Liver (tissue), 8 donors: ENCODE measurements at regions not wholly inside any gene's neighbourhood (a gene's known extent, or its start where the extent isn't known, plus 50 kb on each side); places are given as distances from the start of the nearest gene placed in this dataset.

Source experiments
- DNase-seq: peaks from one replicate; pipeline ENCODE4 v3.0.0-alpha.2; 2017; ENCODE audit warnings: low spot score
- H3K27ac ChIP-seq, 2 donors: one replicate each; pipeline ENCODE4 v1.7.0; 2013; ENCODE audit warnings: inconsistent platforms in 2 of 2, low read length in 2 of 2, control low read depth in 1 of 2, low read depth in 1 of 2, mild to moderate bottlenecking in 1 of 2
- H3K27me3 ChIP-seq, 4 donors: one replicate each; pipeline versions ENCODE4 v1.6.1 to v1.7.0; 2013; ENCODE audit warnings: low read length in 3 of 4, inconsistent platforms in 1 of 4, mild to moderate bottlenecking in 1 of 4, moderate library complexity in 1 of 4; ENCODE audit not compliant: control insufficient read depth in 4 of 4, insufficient read depth in 4 of 4
- H3K36me3 ChIP-seq, 4 donors: one replicate each; pipeline versions ENCODE4 v1.6.1 to v1.7.0; 2013; ENCODE audit warnings: low read length in 3 of 4, mild to moderate bottlenecking in 3 of 4, low read depth in 1 of 4, moderate library complexity in 1 of 4; ENCODE audit not compliant: control insufficient read depth in 4 of 4, insufficient read depth in 3 of 4
- H3K4me1 ChIP-seq, 4 donors: one replicate each; pipeline versions ENCODE4 v1.6.1 to v1.7.0; 2013; ENCODE audit warnings: low read length in 3 of 4, mild to moderate bottlenecking in 3 of 4, moderate library complexity in 1 of 4; ENCODE audit not compliant: control insufficient read depth in 4 of 4, insufficient read depth in 4 of 4
- H3K4me3 ChIP-seq, 3 donors: one replicate each; pipeline versions ENCODE4 v1.6.1 to v1.7.0; 2013; ENCODE audit warnings: low read length in 3 of 3, control low read depth in 1 of 3, low read depth in 1 of 3, mild to moderate bottlenecking in 1 of 3
- H3K9ac ChIP-seq, 2 donors: one replicate each; pipeline ENCODE4 v1.7.0; 2013; ENCODE audit warnings: low read length in 2 of 2, mild to moderate bottlenecking in 2 of 2, moderate library complexity in 2 of 2, control low read depth in 1 of 2, low read depth in 1 of 2
- H3K9me3 ChIP-seq, 4 donors: one replicate each; pipeline versions ENCODE4 v1.6.1 to v1.7.0; 2013; ENCODE audit warnings: low read length in 3 of 4; ENCODE audit not compliant: control insufficient read depth in 4 of 4
- EGR1 ChIP-seq, 2 donors: IDR thresholded peaks; 2 replicates each; pipeline ENCODE4 v1.6.1; 2016 to 2018; ENCODE audit warnings: antibody characterized with exemption in 2 of 2, low read depth in 2 of 2
- FOXA1 ChIP-seq: IDR thresholded peaks from 2 replicates; pipeline ENCODE4 v1.6.1; 2016; ENCODE audit warnings: antibody characterized with exemption
- FOXA2 ChIP-seq: IDR thresholded peaks from 2 replicates; pipeline ENCODE4 v1.6.1; 2016; ENCODE audit warnings: antibody characterized with exemption
- GABPA ChIP-seq, 2 donors: IDR thresholded peaks in 1 of 2; conservative IDR thresholded peaks in 1 of 2; 2 replicates each; pipeline ENCODE4 v1.6.1; 2016; ENCODE audit warnings: antibody characterized with exemption in 2 of 2, mild to moderate bottlenecking in 1 of 2, moderate library complexity in 1 of 2
- HNF4A ChIP-seq, 2 donors: conservative IDR thresholded peaks; 2 replicates each; pipeline ENCODE4 v1.6.1; 2016; ENCODE audit warnings: antibody characterized with exemption in 2 of 2, mild to moderate bottlenecking in 2 of 2
- HNF4G ChIP-seq: IDR thresholded peaks from 2 replicates; pipeline ENCODE4 v1.6.1; 2016; ENCODE audit warnings: antibody characterized with exemption
- RXRA ChIP-seq, 2 donors: IDR thresholded peaks; 2 replicates each; pipeline ENCODE4 v1.6.1; 2017 to 2018; ENCODE audit warnings: antibody characterized with exemption in 2 of 2, mild to moderate bottlenecking in 1 of 2
- SP1 ChIP-seq: IDR thresholded peaks from 2 replicates; pipeline ENCODE4 v1.6.1; 2018; ENCODE audit warnings: antibody characterized with exemption, mild to moderate bottlenecking
- TAF1 ChIP-seq: conservative IDR thresholded peaks from 2 replicates; pipeline ENCODE4 v1.6.1; 2016; ENCODE audit warnings: antibody characterized with exemption, mild to moderate bottlenecking
- WGBS: extraction: QIAGEN DNeasy Blood & Tissue Kit; methylation state at CpG from one replicate; pipeline ENCODE4 v1.1.7; 2013; 5-methylcytosine and 5-hydroxymethylcytosine counted together
- TF ChIP-seq, protein P1 (sequence below): IDR thresholded peaks from 2 replicates; pipeline ENCODE4 v1.6.1; 2016; ENCODE audit warnings: antibody characterized with exemption, mild to moderate bottlenecking
- TF ChIP-seq, protein P2 (sequence below): fragments of 150-350 bp; IDR thresholded peaks from 2 replicates; pipeline ENCODE4 v1.5.1; 2017; ENCODE audit warnings: improper control_type of control experiment, low read depth, low read length; ENCODE audit not compliant: missing input control
- TF ChIP-seq, protein P3 (sequence below): IDR thresholded peaks from 2 replicates; pipeline ENCODE4 v1.6.1; 2016; ENCODE audit warnings: antibody characterized with exemption
- TF ChIP-seq, protein P4 (sequence below): IDR thresholded peaks from 2 replicates; pipeline ENCODE4 v1.6.1; 2016; ENCODE audit warnings: antibody characterized with exemption
- donor health status: healthy.
- donor health status: healthy.
- donor health status: healthy.
- donor health status: healthy.
- donor health status: healthy.

DNA sequence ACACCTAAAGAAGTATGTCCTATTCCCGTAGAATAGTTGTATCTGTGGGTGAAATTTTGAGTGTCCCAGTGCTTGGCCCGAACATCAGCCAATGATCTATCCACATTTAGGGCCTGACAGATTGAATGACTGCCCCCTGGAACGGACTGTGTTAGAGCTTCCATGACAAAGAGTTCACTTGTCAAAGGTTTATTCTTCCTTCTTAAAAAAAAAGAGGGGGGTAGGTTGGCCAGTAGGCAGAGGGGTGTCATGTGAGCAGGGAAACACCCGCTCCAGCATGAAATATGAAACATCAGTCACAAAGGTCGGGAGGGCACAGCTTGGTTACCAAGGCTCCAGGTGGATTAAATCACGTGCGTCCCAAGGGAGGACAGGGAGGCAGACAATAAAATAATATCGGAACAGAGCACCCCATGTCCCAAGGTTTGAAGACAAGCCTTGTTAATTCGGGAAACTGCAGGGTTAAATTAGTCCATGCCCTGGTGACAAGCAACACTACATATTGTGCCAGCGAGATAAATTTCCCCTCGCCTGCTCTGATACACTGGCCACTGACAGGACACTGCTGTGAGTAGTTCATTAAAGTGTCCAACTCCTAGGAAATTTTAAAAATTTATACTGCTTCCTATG, 401.2 kb downstream of the IRX1 start:
- Histone ChIP-seq H3K4me3 (no peak overlapping the region), H3K27ac (no peak overlapping the region), H3K36me3 (no peaks in the 10 kb centered on the region), H3K4me1 (no peaks in the 10 kb centered on the region), H3K9ac (no peak overlapping the region), H3K9me3 (peaks cover 0 to 7% (median 4%) of the 10 kb centered on the region in 4 donors), H3K27me3 (peaks cover 0 to 3% (median 1%) of the 10 kb centered on the region in 4 donors)
- no peak for DNase-seq
- 70% methylated on average over 11 of the region's 11 CpGs for WGBS
- TF ChIP-seq RXRA (IDR thresholded peaks at IDR 0.05): no peak

DNA sequence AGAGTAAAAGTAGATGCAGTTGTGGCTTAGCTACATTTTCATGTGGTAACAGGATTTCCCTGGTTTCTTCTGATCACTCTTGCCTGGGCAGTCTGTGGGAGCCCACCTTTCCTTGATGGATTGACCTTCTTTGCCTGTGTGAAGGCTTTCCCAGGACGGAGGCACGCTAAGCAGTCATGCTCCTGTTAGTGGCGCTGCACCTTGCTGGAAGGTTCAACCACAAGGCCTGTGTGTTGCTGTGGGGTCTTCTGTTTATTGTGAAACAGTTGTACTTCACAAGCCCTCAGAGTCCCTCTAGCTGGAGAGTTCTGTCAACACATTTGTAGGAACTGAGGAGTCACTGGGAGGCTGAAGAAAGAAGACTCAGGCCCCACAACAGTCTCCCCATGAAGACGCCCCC, 402.0 kb downstream of the IRX1 start:
- H3K9me3 ChIP-seq: peaks cover 0 to 4% (median under 1%) of the 10 kb centered on the region in 4 donors
- H3K9ac ChIP-seq: no peak overlapping the region
- no peaks in the 10 kb centered on the region for H3K4me1 ChIP-seq
- H3K36me3 ChIP-seq: no peaks in the 10 kb centered on the region
- 81% methylated on average over 4 of the region's 4 CpGs for WGBS
- no peak overlapping the region for H3K4me3 ChIP-seq
- H3K27ac ChIP-seq: no peak overlapping the region
- DNase-seq: no peak
- peaks cover 0 to 3% (median 1%) of the 10 kb centered on the region in 4 donors for H3K27me3 ChIP-seq
- TF ChIP-seq HNF4G (no peak), FOXA2 (no peak), TAF1 (no peak), FOXA1 (no peak), GABPA (IDR thresholded peaks at IDR 0.05 in 1 of 2, conservative IDR thresholded peaks at IDR 0.05 in 1 of 2) (no peak), RXRA (IDR thresholded peaks at IDR 0.05) (no peak), HNF4A (conservative IDR thresholded peaks at IDR 0.05) (no peak), SP1 (no peak), EGR1 (IDR thresholded peaks at IDR 0.05; ENCODE audit: low read depth in 2 of 2) (no peak)
- TF ChIP-seq, protein P1, sequence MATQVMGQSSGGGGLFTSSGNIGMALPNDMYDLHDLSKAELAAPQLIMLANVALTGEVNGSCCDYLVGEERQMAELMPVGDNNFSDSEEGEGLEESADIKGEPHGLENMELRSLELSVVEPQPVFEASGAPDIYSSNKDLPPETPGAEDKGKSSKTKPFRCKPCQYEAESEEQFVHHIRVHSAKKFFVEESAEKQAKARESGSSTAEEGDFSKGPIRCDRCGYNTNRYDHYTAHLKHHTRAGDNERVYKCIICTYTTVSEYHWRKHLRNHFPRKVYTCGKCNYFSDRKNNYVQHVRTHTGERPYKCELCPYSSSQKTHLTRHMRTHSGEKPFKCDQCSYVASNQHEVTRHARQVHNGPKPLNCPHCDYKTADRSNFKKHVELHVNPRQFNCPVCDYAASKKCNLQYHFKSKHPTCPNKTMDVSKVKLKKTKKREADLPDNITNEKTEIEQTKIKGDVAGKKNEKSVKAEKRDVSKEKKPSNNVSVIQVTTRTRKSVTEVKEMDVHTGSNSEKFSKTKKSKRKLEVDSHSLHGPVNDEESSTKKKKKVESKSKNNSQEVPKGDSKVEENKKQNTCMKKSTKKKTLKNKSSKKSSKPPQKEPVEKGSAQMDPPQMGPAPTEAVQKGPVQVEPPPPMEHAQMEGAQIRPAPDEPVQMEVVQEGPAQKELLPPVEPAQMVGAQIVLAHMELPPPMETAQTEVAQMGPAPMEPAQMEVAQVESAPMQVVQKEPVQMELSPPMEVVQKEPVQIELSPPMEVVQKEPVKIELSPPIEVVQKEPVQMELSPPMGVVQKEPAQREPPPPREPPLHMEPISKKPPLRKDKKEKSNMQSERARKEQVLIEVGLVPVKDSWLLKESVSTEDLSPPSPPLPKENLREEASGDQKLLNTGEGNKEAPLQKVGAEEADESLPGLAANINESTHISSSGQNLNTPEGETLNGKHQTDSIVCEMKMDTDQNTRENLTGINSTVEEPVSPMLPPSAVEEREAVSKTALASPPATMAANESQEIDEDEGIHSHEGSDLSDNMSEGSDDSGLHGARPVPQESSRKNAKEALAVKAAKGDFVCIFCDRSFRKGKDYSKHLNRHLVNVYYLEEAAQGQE: no peak
- TF ChIP-seq, protein P2, sequence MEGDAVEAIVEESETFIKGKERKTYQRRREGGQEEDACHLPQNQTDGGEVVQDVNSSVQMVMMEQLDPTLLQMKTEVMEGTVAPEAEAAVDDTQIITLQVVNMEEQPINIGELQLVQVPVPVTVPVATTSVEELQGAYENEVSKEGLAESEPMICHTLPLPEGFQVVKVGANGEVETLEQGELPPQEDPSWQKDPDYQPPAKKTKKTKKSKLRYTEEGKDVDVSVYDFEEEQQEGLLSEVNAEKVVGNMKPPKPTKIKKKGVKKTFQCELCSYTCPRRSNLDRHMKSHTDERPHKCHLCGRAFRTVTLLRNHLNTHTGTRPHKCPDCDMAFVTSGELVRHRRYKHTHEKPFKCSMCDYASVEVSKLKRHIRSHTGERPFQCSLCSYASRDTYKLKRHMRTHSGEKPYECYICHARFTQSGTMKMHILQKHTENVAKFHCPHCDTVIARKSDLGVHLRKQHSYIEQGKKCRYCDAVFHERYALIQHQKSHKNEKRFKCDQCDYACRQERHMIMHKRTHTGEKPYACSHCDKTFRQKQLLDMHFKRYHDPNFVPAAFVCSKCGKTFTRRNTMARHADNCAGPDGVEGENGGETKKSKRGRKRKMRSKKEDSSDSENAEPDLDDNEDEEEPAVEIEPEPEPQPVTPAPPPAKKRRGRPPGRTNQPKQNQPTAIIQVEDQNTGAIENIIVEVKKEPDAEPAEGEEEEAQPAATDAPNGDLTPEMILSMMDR: no peak
- TF ChIP-seq, protein P3, sequence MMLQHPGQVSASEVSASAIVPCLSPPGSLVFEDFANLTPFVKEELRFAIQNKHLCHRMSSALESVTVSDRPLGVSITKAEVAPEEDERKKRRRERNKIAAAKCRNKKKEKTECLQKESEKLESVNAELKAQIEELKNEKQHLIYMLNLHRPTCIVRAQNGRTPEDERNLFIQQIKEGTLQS: no peak

DNA sequence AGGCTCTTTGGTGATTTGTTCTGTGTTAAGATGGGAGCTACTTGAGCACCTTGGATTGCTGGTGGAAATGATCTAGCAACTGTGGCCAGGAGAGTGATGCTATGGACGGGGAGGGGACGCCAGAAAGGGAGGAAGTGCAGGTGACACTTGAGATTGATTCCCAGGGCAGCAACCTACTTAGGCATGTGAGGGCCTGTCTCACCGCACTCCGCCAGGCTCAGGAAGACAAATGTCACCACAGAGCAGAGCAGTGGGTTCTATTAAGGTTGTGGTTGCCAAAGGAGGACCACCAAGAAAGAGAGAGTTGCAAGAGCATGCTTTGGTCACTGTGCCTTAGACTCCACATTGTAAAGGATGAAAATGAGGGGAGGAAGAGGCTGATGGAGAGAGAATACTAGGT, 404.3 kb downstream of the IRX1 start:
- Histone ChIP-seq H3K27me3 (peaks cover 0 to 3% (median 1%) of the 10 kb centered on the region in 4 donors), H3K27ac (no peak overlapping the region), H3K4me1 (no peaks in the 10 kb centered on the region), H3K9me3 (no peaks in the 10 kb centered on the region), H3K9ac (no peak overlapping the region), H3K36me3 (no peaks in the 10 kb centered on the region), H3K4me3 (no peak overlapping the region)
- TF ChIP-seq EGR1 (IDR thresholded peaks at IDR 0.05; ENCODE audit: low read depth in 2 of 2) (no peak), FOXA1 (no peak), HNF4A (conservative IDR thresholded peaks at IDR 0.05) (no peak), GABPA (IDR thresholded peaks at IDR 0.05 in 1 of 2, conservative IDR thresholded peaks at IDR 0.05 in 1 of 2) (no peak)
- TF ChIP-seq, protein P4, sequence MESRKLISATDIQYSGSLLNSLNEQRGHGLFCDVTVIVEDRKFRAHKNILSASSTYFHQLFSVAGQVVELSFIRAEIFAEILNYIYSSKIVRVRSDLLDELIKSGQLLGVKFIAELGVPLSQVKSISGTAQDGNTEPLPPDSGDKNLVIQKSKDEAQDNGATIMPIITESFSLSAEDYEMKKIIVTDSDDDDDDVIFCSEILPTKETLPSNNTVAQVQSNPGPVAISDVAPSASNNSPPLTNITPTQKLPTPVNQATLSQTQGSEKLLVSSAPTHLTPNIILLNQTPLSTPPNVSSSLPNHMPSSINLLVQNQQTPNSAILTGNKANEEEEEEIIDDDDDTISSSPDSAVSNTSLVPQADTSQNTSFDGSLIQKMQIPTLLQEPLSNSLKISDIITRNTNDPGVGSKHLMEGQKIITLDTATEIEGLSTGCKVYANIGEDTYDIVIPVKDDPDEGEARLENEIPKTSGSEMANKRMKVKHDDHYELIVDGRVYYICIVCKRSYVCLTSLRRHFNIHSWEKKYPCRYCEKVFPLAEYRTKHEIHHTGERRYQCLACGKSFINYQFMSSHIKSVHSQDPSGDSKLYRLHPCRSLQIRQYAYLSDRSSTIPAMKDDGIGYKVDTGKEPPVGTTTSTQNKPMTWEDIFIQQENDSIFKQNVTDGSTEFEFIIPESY: no peak
- WGBS: 68% methylated on average over 4 of the region's 4 CpGs
- DNase-seq: no peak
